Esophagus squamous epithelium (tissue), 5 donors: ENCODE measurements at regions not wholly inside any gene's neighbourhood (a gene's known extent, or its start where the extent isn't known, plus 50 kb on each side); places are given as distances from the start of the nearest gene placed in this dataset.

Experiments
- DNase-seq: peaks from one replicate; lab custom pipeline; 2025; lab: John Stamatoyannopoulos, UW
- H3K27ac ChIP-seq, 4 donors: fragments of 200-600 bp; sonication (generic); one replicate each; pipeline ENCODE4 v1.5.1; 2016 to 2019; ENCODE audit warnings: mild to moderate bottlenecking in 1 of 4
- H3K27me3 ChIP-seq, 4 donors: fragments of 200-600 bp; sonication (generic); 1 replicate in 3 of 4; 2 replicates in 1 of 4; pipeline versions ENCODE4 v1.5.1 to v1.6.0; 2017 to 2021; ENCODE audit warnings: antibody characterized with exemption in 1 of 4
- H3K36me3 ChIP-seq, 3 donors: fragments of 200-600 bp; sonication (generic); one replicate each; pipeline ENCODE4 v1.5.1; 2016 to 2019
- H3K4me1 ChIP-seq, 3 donors: fragments of 200-600 bp; sonication (generic); one replicate each; pipeline ENCODE4 v1.5.1; 2017 to 2019
- H3K4me3 ChIP-seq, 4 donors: fragments of 200-600 bp; sonication (generic); 1 replicate in 3 of 4; 2 replicates in 1 of 4; pipeline ENCODE4 v1.5.1; 2016 to 2019; ENCODE audit warnings: mild to moderate bottlenecking in 2 of 4, moderate library complexity in 1 of 4
- H3K9me3 ChIP-seq, 3 donors: fragments of 200-600 bp; sonication (generic); one replicate each; pipeline ENCODE4 v1.5.1; 2016 to 2019
- POLR2A ChIP-seq, 4 donors: fragments of 450-650 bp; IDR thresholded peaks; one replicate each; pipeline ENCODE4 v1.6.1; 2017; ENCODE audit warnings: antibody characterized with exemption in 4 of 4, mild to moderate bottlenecking in 4 of 4, moderate library complexity in 3 of 4
- WGBS, 2 donors: methylation state at CpG; one replicate each; pipeline ENCODE4 v1.1.5; 2018; 5-methylcytosine and 5-hydroxymethylcytosine counted together
- intact Hi-C: fragments of 100-400 bp; cut with DNase I; formaldehyde crosslinking; loops from one replicate; pipeline ENCODE4 v1.15.0; 2022
- TF ChIP-seq, protein P1 (sequence below), 6 experiments: fragments of 450-650 bp in 4 of 6; fragments of 200-600 bp in 2 of 6; sonication (generic) in 2 of 6; IDR thresholded peaks; one replicate each; pipeline ENCODE4 v1.5.1; 2016 to 2019; ENCODE audit warnings: antibody characterized with exemption in 6 of 6, mild to moderate bottlenecking in 4 of 6, moderate library complexity in 4 of 6
- donor health status: DM: yes; HTN: yes; CAD: no.

DNA sequence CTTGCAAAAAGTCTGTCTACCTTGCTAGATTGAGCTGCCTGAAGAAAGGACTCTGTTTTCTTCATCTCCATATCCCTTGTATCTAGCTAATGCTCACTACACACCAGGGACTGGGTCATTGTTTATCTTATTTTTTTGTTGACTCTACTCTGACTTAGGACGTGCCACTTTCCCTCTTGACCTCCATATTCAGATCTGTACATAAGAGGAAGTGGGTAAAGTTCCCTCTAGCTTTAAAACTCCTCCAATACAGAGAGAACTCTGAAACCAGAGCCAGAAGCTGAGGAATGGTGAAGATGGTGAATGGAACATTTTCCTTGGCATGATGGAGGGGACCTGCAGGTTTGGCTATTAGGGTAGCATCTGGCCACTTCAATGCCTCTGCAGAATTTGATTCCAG lies 2026.1 kb upstream of the TENM3 start:
- intact Hi-C loops, result no loop called here
- no peak for DNase-seq
- Histone ChIP-seq H3K4me3 (no peak overlapping the region), H3K9me3 (peaks cover 0 to 9% (median 0%) of the 10 kb centered on the region in 3 donors), H3K4me1 (no peaks in the 10 kb centered on the region), H3K36me3 (no peaks in the 10 kb centered on the region), H3K27ac (no peak overlapping the region), H3K27me3 (no peaks in the 10 kb centered on the region)
- TF ChIP-seq POLR2A (IDR thresholded peaks at IDR 0.05), result no peak
- TF ChIP-seq, protein P1, sequence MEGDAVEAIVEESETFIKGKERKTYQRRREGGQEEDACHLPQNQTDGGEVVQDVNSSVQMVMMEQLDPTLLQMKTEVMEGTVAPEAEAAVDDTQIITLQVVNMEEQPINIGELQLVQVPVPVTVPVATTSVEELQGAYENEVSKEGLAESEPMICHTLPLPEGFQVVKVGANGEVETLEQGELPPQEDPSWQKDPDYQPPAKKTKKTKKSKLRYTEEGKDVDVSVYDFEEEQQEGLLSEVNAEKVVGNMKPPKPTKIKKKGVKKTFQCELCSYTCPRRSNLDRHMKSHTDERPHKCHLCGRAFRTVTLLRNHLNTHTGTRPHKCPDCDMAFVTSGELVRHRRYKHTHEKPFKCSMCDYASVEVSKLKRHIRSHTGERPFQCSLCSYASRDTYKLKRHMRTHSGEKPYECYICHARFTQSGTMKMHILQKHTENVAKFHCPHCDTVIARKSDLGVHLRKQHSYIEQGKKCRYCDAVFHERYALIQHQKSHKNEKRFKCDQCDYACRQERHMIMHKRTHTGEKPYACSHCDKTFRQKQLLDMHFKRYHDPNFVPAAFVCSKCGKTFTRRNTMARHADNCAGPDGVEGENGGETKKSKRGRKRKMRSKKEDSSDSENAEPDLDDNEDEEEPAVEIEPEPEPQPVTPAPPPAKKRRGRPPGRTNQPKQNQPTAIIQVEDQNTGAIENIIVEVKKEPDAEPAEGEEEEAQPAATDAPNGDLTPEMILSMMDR (IDR thresholded peaks at IDR 0.05), result no peak
- 9 to 25% methylated on average over 1 of the region's 1 CpG for WGBS, 2 donors

DNA sequence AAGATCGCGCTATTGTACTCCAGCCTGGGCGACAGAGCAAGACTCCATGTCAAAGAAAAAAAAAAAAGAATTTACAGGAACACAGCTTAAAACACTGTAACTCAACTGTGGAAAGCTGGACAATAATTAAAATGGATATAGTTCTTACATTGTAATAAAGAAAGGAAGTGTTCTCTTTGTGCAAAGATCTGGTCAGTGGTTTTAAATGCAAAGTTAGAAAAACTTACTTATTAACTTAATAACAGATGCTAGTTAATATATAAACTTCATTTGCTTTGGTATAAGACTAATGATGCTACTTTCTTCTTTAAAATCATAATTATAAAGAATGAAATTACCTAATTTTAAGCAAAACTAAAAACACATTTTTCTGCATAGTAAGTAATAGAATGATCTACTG lies 2024.1 kb upstream of the TENM3 start:
- 82 to 94% methylated on average over 3 of the region's 3 CpGs for WGBS, 2 donors

DNA sequence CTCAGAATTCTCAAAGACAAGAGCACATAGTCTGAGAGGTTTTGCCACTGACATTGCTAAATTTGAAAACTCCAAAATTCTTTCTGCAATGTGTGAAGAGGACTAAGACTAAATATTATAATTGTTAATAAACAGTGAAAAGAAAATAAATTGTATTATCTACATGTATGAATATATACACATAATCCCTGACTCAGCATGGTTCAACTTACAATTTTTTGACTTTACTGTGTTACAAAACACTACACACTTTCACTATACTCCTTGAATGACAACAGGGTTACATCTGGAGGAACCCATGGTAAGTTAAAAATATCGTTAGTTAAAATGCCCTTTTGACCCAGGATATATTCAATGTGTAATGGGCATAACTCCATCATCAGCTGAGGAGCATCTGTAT lies 2017.2 kb upstream of the TENM3 start:
- 35 to 50% methylated on average over 1 of the region's 1 CpG for WGBS, 2 donors

More for the DNA sequence above, 2024.1 kb upstream of the TENM3 start:
- Histone ChIP-seq H3K27ac (no peak overlapping the region), H3K4me3 (no peak overlapping the region), H3K9me3 (peaks cover 0 to 9% (median 0%) of the 10 kb centered on the region in 3 donors), H3K36me3 (no peaks in the 10 kb centered on the region), H3K4me1 (no peaks in the 10 kb centered on the region), H3K27me3 (no peaks in the 10 kb centered on the region)
- no peak for DNase-seq
- TF ChIP-seq POLR2A (IDR thresholded peaks at IDR 0.05), result no peak
- TF ChIP-seq, protein P1 (IDR thresholded peaks at IDR 0.05), result no peak
- intact Hi-C loops, result no loop called here

DNA sequence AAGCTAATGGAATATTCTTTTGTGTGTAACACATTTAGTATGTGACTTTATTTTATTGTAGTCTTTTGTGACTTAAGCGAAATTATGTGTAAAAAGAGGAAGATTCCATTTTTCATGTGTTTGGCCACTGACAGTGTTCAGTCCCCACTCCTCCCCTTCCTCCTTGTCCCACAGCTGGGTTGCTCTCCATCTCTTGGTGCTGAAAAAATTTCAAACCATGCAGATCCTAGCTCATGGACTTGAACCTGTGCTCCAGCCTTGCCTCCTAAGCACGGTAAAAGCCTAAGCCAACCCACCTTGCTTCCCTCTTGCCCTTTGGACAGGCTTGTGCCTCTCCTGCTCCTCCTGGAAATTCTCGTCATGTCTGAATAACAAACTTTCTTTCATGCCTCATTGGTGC lies 2008.5 kb upstream of the TENM3 start:
- H3K9me3 ChIP-seq, result no peaks in the 10 kb centered on the region
- intact Hi-C loops, result no loop called here
- H3K4me1 ChIP-seq, result no peaks in the 10 kb centered on the region
- TF ChIP-seq, protein P1 (IDR thresholded peaks at IDR 0.05), result no peak
- no peak for TF ChIP-seq POLR2A (IDR thresholded peaks at IDR 0.05)
- H3K4me3 ChIP-seq, result no peak overlapping the region
- DNase-seq, result no peak
- WGBS, 2 donors, result 51 to 59% methylated on average over 3 of the region's 3 CpGs
- no peaks in the 10 kb centered on the region for H3K27me3 ChIP-seq
- H3K36me3 ChIP-seq, result no peaks in the 10 kb centered on the region
- no peak overlapping the region for H3K27ac ChIP-seq

More for the DNA sequence above, 2017.2 kb upstream of the TENM3 start:
- no peak for DNase-seq
- intact Hi-C loops, result no loop called here
- Histone ChIP-seq H3K4me3 (no peak overlapping the region), H3K4me1 (no peaks in the 10 kb centered on the region), H3K36me3 (no peaks in the 10 kb centered on the region), H3K27me3 (no peaks in the 10 kb centered on the region), H3K27ac (no peak overlapping the region), H3K9me3 (no peaks in the 10 kb centered on the region)
- TF ChIP-seq, protein P1 (IDR thresholded peaks at IDR 0.05), result no peak
- no peak for TF ChIP-seq POLR2A (IDR thresholded peaks at IDR 0.05)

DNA sequence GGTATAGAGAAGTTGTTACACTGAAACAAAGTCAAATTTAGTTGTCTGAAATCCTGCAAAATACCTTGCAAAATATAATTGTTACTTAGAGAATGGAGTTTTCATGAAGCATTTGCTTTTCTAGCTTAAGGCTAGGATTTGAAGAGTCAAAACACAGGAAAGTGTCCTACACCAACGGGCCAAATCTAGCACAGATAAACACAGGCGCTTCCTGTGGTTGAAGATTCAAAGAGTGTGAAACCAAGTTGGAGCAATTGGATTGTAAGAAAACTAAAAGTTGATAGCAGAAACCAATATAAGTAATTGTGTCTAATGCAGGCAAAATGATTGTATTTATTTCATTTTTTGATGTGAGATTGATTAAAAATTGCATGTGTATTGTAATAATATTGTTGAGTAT lies 2002.5 kb upstream of the TENM3 start:
- Histone ChIP-seq H3K27me3 (no peaks in the 10 kb centered on the region), H3K27ac (no peak overlapping the region), H3K4me3 (no peak overlapping the region), H3K9me3 (no peaks in the 10 kb centered on the region), H3K36me3 (no peaks in the 10 kb centered on the region), H3K4me1 (no peaks in the 10 kb centered on the region)
- WGBS, 2 donors, result 41 to 53% methylated on average over 2 of the region's 2 CpGs
- intact Hi-C loops, result no loop called here
- DNase-seq, result no peak
- TF ChIP-seq, protein P1 (IDR thresholded peaks at IDR 0.05), result no peak
- no peak for TF ChIP-seq POLR2A (IDR thresholded peaks at IDR 0.05)
